SW480 (cell line): ENCODE measurements at regions not wholly inside any gene's neighbourhood (a gene's known extent, or its start where the extent isn't known, plus 50 kb on each side); places are given as distances from the start of the nearest gene placed in this dataset.

Experiments used
- DNase-seq: peaks from one replicate; pipeline ENCODE4 v3.0.0-alpha.2; 2016; ENCODE audit warnings: low spot score

DNA sequence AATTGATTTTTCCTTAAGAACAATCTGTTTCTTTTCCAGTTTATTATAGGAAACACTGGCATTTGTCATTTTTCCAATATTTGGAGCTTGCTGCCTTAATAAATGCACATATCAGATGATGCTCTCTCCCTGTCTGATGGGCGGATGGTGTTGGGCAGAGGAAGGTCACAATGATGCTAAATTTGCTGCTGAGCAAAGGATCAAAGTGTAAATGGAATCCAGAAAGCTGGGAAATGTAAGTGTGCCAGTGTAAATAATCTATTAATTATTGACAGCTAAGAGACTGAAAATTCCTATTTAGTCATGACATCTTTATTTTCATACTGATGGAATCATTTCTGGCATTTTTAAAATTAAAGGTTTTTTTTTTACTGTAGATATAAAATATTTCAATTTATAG, 243.2 kb downstream of the PTBP2 start:
- no peak for DNase-seq

GRCh38 chr1:96966536-96967138, 245.1 kb downstream of the PTBP2 start:
- peak; percentile 41 for DNase-seq

DNA sequence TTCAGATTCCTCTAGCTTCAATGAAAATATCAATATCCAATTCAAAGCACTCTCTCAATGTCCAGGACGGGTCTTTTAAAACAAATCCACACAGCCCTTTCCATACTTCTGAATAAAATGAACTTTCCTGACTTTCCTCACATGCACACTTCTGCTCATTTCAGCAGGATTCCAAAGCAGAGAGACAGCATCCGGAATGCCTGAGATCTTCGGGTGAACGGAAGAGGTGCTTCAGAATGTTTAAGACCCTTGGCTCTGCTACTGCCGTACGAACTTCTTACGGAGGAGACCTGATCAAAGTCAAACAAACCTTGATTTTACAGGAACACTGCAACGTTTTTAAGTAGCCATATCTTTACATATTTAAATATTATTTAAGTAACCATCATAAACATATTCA, 245.7 kb downstream of the PTBP2 start:
- no peak for DNase-seq

GRCh38 chr1:96968541-96968940, 247.0 kb downstream of the PTBP2 start:
- DNase-seq: no peak

- DNase-seq: no peak
Observed at GRCh38 chr1:96968983-96969382, 247.4 kb downstream of the PTBP2 start.

DNA sequence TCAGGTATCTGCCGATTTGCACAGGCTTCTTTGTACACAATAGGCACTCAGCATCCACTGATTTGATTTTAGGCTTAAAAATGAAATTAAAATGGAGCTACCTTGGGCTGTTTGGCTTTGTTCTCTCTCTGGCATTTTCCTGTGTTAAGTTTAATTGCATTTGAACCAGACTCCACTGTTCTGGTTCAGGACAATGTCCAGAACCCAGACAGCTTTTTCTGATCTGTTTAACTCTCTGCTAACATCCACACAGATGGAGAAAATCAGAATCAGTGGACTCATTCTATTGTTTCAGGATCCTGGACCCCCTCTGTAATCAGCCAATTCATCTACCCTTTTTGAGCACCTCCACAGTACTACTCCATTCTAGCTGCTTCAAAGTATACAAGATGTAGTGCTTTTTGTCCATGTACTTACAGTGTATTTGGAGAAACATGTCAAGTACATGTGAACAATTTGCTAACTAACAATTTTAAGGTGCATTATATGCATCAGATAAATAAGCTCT, 248.1 kb downstream of the PTBP2 start:
- DNase-seq: no peak

DNA sequence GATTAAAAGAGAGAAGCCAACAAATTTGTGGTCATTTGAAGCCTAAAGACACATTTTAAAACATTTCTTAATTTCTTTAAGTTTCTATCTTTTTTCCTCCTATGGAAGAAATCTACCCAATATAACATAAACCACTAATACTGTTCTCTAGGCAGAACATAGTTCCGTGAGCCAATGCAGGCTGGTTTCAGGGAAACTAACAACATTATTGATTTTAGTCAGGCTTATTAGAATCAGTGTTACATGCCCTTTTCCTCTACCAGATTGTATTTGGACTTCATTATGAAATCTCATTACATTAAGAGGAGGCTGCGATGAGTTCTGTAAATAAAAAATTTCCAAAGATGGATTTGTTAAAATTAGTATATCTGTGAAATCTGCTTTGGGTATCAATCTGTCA, 249.9 kb downstream of the PTBP2 start:
- DNase-seq: no peak

- no peak for DNase-seq
Observed at GRCh38 chr1:96971849-96972602, 250.4 kb downstream of the PTBP2 start.

- DNase-seq: no peak
Observed at GRCh38 chr1:96973605-96974004, 252.0 kb downstream of the PTBP2 start.

DNA sequence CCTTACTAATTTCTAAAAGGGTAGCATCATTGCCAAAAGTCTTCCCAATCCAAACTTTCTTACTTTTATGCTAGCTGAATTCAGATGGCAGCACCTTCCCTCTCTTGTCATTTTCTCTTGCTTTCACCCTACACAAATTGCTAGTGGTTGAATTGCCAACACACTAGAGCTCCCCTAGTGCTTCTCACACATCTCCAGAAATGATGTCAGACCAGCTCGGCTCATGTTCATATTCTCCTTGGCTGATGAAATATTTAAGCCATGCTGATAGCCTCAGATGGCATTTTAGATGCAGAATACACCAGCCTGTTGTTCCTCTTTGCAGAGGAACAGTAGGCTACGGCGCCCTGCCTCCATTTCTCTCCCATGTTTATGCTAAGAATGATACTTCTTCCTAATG, 256.9 kb downstream of the PTBP2 start:
- DNase-seq: no peak

GRCh38 chr1:96978901-96979300, 257.3 kb downstream of the PTBP2 start:
- no peak for DNase-seq

- no peak for DNase-seq
Observed at GRCh38 chr1:96979304-96980268, 258.0 kb downstream of the PTBP2 start.

GRCh38 chr1:96980448-96980847, 258.9 kb downstream of the PTBP2 start:
- DNase-seq: no peak

- DNase-seq: no peak
Observed at GRCh38 chr1:96981181-96981580, 259.6 kb downstream of the PTBP2 start.

DNA sequence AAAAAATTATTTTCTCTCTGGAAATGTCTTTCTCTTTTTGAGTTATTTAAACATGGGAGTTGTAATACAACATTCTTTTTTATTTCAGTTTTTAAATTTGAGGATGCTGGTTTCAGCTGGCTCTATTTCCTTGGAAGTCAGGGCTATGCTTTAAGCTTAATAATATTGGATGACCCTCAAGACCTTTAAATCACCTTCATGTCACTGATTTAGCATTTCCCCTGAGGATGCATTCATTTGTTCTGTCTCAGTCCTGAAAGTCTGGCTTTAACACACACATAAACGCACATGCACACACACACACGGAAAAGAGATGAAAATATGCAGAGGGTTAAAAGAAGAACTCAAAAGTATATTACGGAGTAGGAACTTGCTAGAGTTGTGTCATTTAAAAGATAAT, 260.5 kb downstream of the PTBP2 start:
- DNase-seq: no peak

GRCh38 chr1:96983866-96984265, 262.3 kb downstream of the PTBP2 start:
- no peak for DNase-seq

- no peak for DNase-seq
Observed at GRCh38 chr1:96987186-96987703, 265.7 kb downstream of the PTBP2 start.

GRCh38 chr1:96989302-96989701, 267.7 kb downstream of the PTBP2 start:
- DNase-seq: no peak

DNA sequence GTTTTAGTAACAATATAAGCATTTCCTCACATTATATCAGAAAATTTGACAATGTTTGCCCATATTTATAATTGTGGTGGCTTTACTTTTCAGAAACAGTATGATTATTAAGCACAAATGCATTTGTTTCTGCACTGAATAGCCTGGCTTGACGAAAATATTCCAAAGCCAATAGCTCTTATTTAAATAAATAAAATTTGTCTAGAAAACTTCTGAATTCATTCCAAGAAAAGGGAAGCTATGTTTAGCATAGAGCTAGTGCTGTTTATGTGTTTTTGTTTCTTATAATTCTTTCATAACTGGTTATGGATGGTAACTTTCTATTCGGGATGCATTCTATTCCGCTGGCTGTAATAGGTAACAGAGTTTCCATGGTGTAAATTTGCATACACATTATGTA, 268.6 kb downstream of the PTBP2 start:
- DNase-seq: no peak

DNA sequence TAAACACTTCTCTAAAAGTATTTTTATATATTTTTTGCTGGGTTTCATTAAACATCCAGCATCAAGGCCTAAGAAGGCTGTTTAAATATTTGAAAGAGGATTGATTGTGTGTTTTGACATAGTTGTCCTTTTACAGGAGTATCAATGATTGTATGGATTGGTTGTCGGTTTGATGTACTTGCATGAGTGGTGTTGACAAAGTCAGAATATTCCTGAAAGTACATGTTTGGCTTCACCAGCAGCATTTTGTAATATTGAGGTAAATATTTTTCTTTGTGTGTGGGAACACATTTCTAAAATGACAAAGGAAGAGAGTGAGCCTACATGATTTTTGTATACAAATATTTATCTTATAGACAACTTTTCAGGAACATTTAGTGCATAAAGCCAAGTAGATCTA, 269.7 kb downstream of the PTBP2 start:
- no peak for DNase-seq

DNA sequence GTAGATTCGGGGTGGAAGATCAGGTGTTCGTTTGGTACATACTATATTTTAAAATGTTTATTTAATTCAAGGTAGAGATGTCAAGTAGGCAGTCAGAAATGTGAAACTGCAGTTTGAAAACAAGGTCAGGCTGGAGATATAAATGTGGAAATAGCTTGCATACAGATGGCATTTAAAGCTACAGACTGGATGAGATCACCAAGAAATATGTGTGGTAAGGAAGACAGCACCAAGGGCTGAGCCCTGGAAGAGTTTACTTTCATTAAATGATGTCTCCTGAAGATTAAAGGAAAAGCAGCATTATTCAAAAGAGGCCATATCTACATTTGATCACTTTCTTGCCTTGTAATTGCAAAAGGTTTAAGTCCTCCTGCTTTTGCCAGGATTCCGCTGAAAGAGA, 271.3 kb downstream of the PTBP2 start:
- DNase-seq: no peak

DNA sequence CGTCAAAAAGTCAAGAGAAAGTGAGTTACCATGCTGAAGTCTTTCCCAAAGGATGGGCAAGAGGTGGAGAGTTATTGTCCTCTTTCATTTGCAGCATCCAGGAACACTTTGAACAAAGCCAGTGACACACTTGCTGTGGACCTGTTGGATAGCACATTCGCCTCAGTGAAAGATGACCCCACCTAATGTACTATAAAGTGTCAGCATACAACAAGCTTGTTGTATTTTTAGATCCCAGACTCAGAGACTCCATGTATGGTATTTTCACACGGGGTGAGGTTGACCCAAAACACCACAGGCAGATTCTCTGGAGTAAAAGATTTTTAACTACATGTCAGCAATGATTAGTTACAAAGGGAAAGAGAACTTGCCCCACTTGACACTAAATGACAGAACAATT, 273.8 kb downstream of the PTBP2 start:
- no peak for DNase-seq
